DMS114 treated with DMSO at 0.1 percent for 48 hours (cell line): ENCODE measurements at regions not wholly inside any gene's neighbourhood (a gene's known extent, or its start where the extent isn't known, plus 50 kb on each side); places are given as distances from the start of the nearest gene placed in this dataset.

Source experiments
- DNase-seq: peaks from one replicate; lab custom pipeline; 2025; ENCODE audit not compliant: unreplicated experiment; lab: John Stamatoyannopoulos, UW

DNA sequence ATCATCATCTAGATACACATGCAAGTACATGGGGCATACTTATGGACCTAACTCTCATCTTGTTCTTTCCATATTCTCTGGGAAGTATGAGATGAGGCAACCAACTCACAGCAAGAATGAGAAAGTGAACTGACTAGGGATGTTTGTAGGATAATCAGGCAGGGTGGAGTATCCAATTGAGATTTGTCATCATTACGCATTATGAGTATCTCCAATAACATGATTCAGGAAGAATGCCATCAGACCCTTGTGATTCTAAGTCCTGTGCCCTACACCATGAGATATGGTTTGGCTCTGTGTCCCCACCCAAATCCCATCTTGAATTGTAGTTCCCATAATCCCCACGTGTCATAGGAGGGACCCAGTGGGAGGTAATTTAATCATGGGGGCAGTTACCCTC is 154.0 kb downstream of the SLC30A10 start:
- DNase-seq, result no peak

- no peak for DNase-seq
Observed at GRCh38 chr1:219773775-219774174, 154.6 kb downstream of the SLC30A10 start.

DNA sequence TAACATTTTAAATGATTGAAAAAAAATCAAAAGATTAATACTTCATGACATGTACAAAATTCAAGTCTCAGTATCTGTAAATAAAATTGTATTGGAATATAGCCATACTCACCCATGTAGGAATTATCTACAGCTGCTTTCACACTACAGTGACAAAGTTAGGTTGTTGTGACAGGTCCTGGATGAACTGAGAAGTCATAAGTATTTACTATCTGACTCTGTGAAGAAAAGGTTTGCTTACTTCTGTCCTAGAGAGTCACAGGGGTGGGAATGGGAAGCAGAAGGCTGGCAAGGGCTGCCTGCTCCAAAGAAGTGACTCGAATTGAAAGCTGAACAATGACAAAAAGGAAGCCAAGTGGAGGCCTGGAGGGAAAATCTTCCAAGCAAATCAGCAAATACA is 155.2 kb downstream of the SLC30A10 start:
- no peak for DNase-seq

- DNase-seq, result no peak
Observed at GRCh38 chr1:219772265-219773036, 155.9 kb downstream of the SLC30A10 start.

DNA sequence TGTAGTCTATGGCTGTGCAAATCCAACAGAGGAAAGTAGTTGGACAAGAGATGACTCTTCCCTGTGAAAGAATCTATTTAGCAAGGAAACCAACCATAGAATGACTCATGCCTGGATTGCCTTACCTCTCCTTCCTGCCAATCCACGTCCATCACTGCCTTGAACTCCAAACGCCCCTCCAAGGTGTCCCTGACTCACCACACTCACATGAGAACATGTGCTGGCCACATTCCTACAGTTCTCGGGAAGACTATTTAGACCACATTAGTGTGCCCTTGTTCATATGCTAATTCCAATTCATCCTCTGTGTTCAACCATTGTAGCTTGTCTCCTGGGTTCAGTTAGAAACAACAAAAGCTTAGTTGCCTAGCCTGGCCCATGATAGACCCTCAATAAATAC is 157.3 kb downstream of the SLC30A10 start:
- DNase-seq, result no peak

- DNase-seq, result no peak
Observed at GRCh38 chr1:219763321-219763720, 150.4 kb upstream of the ZC3H11B start.

DNA sequence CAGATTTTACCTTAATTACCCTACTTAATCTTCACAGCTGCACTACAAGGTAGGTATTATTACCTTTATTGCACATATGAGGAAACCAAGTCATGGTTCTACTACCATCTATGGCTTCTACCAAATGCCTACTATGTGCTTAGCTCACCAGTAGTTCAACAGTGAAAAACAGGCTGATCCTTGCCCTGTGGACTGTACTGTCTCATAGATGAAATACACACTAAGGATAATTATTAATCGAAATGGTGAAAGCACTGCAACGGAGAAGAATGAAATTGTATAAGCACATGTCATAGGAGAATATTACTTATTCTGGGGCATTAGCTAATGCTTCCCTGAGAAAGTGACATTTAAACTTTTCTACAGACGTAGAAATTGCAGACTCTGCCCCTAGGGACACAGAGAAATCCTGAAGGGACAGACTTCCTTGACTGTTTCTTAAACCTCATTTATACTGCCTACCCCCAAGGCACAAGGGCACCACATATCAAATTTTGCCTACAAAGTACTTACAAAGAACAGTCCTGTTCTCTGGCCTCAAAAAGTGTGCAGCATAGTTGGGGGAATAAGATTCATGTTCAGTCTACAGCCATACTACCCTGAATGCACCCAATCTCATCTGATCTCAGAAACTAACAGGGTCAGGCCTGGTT is 148.4 kb upstream of the ZC3H11B start:
- DNase-seq, result no peak

DNA sequence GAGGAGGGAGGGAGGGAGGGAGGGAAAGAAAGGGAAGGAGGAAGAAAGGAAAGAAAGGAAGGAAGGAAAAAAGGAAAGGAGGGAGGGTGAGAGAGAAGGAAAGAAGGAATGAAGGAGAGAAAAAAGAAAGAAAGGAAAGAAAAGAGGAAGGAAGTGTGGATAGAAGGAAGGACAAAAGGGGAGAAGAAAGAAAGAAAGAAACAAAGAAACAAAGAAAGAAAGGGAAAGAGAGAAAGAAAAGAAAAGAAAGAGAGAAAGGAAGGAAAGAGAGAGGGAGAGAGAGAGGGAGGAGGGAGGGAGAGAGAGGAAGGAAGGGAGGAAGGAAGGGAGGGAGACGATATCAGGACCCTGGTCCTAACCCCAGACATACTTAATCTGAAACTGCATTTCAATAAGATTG is 146.2 kb upstream of the ZC3H11B start:
- DNase-seq, result no peak

- DNase-seq, result no peak
Observed at GRCh38 chr1:219757890-219758289, 145.0 kb upstream of the ZC3H11B start.

DNA sequence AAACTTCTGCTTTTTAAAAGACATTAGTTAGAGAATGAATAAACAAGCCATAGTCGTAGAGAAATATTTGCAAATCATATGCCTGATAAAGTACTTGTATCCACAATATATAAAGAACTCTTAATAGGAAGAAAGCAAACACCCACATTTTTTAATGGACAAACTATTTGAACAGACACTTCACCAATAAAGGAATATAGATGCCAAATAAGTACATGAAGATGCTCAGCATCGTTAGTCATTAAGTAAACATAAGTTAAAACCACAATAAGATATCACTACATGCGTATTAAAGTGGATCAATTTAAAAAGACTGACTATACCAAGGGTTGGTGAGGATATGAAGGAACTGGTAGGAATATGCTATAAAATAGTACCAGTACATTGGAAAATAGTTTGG is 142.3 kb upstream of the ZC3H11B start:
- DNase-seq, result no peak

DNA sequence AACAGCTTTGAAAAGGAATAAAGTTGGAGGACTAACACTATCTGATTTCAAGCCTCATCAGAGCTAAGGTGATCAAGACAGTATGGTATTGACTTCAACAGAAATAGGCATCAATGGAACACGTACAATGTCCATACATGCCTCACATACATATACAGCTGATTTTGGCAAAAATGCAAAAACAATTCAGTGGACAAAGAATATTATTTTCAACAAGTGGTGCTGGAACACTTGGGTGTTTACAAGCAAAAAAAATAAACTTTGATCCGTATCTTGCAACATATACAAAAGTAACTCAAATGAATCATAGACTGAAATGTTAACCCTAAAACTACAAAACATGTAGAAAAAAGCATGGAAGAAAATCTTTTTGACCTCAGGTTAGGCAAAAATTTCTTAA is 141.9 kb upstream of the ZC3H11B start:
- DNase-seq, result no peak

- DNase-seq, result no peak
Observed at GRCh38 chr1:219753914-219754313, 141.0 kb upstream of the ZC3H11B start.

- no peak for DNase-seq
Observed at GRCh38 chr1:219752645-219753044, 139.7 kb upstream of the ZC3H11B start.

DNA sequence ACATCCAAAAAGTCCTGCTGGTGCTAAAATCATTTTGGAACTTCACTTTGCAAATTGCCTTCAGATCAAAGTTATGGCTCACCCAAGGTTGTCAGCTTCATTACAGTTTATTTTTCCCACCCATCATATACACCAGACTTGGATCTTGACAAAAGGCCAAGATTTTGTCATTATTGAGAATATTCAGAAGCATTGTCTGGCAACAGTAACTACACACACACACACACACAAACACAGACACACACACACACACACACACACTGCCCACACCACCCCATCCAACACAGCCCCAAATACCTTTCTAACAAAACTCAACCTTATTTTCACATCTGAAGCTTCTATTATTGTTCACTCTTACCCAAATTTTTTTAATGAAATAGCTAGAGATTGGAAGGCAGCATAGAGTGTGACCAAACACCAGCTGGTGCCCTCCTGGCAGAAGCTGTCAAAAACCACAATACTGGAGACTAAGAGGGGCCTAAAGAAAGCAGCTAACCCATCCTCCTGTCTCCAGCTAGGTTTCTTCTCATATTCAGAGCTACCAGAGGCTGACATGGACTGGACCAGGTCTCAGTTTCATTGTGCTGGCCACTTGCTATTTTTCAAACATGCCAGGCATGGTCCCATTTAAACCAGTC is 139.1 kb upstream of the ZC3H11B start:
- DNase-seq, result no peak

GRCh38 chr1:219749370-219749769 is 136.5 kb upstream of the ZC3H11B start:
- no peak for DNase-seq

DNA sequence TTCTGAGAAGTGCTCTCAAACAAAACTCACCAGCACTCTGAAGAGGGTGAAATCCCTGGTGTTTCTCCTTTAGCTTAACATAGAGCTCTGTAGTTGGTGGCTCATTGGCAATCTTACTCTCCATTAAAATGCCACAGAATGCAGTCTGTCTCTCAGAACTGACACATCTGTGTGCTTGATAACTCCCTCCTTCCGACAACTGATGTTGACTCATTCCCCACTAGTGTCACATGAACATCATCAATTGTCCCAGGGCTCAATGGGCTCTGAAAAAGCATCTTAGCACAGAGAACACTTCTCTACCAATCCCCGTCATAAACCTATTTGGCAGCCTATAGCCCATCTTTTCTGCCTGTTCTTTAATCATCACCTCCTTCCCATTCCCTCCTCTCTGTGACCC is 133.2 kb upstream of the ZC3H11B start:
- DNase-seq, result no peak

- DNase-seq, result no peak
Observed at GRCh38 chr1:219744652-219745469, 132.0 kb upstream of the ZC3H11B start.

DNA sequence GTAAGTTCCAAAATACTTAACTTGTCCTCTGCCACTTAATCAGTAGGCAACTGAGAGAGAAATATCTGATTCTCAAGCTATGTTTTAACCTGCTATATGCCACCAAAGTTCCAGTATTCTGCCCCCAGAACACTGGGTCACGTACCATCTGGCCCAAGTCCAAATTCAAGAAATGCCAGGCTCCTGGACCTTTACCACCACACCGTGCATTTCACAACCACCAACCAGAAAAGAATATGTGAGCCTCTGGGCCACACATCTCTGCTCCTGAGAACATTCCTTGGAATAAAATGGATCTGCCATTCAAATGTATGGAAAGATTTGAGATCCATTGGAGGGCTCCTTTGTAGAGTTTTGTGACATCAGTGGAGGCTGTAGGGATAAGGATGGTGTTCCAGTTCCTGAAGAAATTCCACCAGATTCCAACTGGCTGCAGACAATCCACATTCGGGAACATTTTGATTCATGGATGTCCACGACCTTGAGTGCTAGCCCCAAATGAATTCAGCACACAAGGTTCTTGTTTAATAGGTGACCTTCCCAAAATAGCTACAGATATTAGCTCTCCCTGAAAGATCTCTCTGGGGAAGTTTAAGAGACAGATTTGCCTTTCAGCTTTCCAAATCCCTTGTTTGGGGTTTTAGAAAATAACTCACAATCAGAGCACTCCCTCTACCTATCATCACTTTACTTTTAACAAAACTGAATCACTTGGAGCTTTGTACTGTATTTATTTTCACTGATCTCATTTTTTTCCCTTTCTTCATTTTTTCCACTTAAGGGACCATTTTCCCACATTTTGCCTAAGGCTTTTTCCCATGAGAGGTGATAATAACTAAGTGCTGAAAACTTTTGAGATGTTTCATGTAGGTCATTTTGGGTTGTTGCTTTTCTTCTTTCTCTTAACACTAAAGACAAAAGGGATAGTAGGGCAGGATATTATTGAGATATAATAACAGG is 128.4 kb upstream of the ZC3H11B start:
- DNase-seq, result no peak

GRCh38 chr1:219733511-219734174 is 120.7 kb upstream of the ZC3H11B start:
- no peak for DNase-seq
